Fibroblast of the aortic adventitia (primary cell): ENCODE measurements at regions not wholly inside any gene's neighbourhood (a gene's known extent, or its start where the extent isn't known, plus 50 kb on each side); places are given as distances from the start of the nearest gene placed in this dataset.
A peak's percentile ranks its signal among the peaks of the same experiment; 100 is the strongest.
"Not testable (repeated sequence)": the region's sequence is repeated elsewhere in the genome, so short reads cannot be mapped to it uniquely, and the experiment has no call there.

Experiments
- DNase-seq: peaks from one replicate; pipeline ENCODE4 v3.0.0-alpha.2; 2010; ENCODE audit warnings: low read depth
- H3K4me3 ChIP-seq: 2 replicates; pipeline ENCODE4 v1.5.1; 2011; ENCODE audit warnings: low read depth, mild to moderate bottlenecking, control low read depth, low read length, moderate library complexity
- TF ChIP-seq, protein P1 (sequence below): IDR thresholded peaks from 2 replicates; pipeline ENCODE4 v1.5.1; 2011; ENCODE audit warnings: mild to moderate bottlenecking, low read length, control low read depth, inconsistent platforms; ENCODE audit not compliant: insufficient read depth

DNA sequence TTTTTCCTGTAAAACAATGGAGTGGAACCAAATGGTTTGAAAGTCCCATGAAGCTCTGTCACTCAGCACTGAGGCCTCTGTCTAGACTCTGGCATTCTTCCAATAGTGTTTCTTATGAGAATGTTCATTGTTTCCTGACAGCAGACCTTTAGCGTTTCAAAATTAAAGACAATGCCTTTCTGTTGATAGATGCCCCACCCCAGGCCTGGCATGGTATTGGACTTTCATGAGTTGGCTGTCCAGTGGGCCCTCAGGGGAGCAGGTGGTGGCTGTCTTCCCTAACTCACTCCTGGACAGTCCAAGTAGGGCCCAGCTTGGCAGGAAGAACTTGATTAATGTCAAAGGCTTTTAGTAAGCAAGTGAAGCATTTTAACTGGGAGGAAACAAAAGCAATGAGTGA lies 186.5 kb upstream of the CCL2 start:
- no peak overlapping the region for H3K4me3 ChIP-seq
- TF ChIP-seq, protein P1, sequence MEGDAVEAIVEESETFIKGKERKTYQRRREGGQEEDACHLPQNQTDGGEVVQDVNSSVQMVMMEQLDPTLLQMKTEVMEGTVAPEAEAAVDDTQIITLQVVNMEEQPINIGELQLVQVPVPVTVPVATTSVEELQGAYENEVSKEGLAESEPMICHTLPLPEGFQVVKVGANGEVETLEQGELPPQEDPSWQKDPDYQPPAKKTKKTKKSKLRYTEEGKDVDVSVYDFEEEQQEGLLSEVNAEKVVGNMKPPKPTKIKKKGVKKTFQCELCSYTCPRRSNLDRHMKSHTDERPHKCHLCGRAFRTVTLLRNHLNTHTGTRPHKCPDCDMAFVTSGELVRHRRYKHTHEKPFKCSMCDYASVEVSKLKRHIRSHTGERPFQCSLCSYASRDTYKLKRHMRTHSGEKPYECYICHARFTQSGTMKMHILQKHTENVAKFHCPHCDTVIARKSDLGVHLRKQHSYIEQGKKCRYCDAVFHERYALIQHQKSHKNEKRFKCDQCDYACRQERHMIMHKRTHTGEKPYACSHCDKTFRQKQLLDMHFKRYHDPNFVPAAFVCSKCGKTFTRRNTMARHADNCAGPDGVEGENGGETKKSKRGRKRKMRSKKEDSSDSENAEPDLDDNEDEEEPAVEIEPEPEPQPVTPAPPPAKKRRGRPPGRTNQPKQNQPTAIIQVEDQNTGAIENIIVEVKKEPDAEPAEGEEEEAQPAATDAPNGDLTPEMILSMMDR: no peak
- no peak for DNase-seq

DNA sequence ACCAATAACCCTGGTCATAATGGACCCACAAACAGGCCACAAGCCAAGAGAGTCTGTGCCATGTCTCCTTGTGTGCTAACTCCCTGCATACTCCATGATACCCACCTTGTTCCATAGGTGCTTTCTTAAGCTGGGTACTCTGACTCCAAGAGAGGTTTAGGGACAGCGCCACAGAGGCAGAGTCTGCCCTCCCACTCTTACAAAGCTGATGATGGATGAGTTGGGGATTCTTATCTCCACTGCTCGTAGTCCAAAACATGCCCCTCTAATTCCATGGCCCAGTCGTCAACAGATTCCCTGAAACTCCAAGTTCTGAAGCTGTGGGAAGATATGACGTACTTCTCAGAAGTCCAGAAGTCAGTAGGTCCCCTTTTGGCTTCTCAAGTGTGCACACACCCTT lies 184.4 kb upstream of the CCL2 start:
- no peak for DNase-seq
- TF ChIP-seq, protein P1: no peak
- no peak overlapping the region for H3K4me3 ChIP-seq

DNA sequence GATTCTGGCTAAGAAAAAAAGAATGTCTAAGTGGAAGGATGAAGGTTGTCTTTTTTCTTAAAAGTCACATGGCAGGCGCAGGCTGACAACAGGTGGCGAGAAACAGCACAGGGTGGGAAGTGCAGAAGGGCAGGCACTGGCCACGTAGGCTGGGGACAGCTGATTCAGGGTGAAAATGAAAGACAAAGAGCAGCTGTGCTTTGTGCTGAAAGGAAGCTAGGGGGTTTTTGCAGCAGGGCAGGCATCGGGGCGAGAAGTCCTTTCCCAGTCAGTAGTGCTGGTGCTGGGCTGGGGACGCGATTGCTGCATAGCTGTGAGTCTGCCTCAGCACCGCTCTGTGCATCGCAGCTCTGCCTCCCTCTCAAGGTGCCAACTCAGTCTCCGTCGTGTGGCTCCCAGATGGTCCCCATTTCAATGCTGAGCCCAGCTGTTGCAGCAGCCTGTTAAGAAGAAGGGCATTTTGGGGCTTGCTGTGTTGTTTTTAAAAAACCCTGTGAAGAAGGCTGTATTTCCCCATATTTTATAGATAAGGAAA lies 183.1 kb upstream of the CCL2 start:
- no peak for DNase-seq
- TF ChIP-seq, protein P1: no peak
- H3K4me3 ChIP-seq: no peak overlapping the region

DNA sequence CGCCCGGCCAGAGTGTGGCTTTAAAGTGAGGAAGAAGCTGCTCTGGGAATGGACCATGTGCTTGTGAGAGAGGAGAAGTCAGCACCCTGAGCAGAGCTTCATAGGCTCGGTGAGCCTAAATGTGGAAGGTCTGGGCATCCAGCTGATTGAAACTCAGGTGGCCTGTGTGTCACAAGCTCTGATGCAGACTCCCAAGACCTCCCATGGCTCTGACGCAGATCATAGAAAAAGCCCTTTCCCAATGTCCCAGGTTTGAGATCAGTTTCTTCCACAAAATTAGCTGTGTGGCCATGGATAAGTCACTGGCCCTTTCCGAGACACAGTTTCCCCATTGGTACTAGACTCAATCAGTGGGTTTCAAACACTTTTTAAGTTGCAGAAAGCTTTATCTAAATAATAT lies 180.0 kb upstream of the CCL2 start:
- DNase-seq: no peak
- TF ChIP-seq, protein P1: no peak
- H3K4me3 ChIP-seq: no peak overlapping the region

DNA sequence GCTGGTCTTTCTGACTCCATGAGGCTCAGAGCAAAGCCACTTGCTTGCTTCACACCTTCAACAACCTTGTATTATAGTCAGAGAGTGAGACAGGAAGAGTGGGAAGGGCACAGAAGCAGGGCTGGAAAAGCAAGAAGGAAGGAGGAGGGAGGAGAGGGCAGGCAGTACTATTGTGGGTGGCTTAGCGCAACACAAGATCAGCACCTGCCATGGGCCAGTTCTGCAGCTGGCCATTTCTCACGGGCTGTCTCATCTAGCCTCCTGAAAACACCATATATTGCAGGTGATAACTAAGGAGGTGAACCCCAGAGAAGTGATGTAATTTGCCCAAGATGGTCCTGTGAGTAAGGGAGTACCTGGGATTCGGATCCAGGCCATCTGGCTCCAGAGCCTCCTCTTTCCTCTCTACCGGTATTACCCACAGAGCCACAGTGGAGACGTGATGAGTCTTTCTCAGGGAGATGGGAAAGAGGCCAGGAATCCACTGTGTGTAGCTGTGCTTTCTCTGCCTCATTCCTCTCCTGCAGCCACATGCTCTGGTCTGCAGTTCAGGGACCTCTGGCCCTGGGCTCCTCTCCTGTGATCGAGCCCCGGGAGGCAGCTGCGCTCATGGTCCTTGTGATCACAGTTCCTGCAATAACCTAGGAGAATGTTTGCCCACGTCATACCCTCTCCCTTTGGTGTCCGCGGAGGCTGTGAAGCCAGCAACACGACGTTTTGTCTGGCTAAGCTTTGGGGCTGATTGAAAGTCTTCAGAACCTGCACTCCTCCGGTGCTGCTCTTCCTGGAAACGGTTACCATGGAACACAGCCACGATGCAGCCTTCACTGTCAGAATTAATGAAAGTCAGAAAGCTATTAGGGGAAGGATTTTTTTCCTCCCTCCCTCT lies 178.1 kb upstream of the CCL2 start:
- TF ChIP-seq, protein P1: no peak
- no peak for DNase-seq
- no peak overlapping the region for H3K4me3 ChIP-seq

DNA sequence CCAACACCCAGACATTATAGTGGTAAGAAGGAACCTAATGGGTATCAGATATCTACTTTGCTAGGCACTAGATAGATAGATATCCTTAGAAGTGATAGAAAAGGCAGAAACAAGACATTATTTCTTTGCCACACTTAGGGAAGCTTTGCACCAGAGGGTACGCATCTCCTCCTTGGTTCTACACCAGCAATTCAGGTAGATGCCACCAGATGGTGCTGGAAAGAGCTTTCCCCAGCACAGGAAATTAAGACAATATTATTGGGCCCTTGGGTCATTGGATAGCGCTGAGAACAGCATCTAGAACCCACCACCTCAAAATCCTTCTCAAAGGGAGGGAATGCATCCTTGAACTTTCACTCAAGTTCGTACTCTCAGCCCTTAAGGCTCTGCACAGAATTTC lies 173.8 kb upstream of the CCL2 start:
- DNase-seq: no peak
- H3K4me3 ChIP-seq: no peak overlapping the region
- TF ChIP-seq, protein P1: peak; percentile 24

DNA sequence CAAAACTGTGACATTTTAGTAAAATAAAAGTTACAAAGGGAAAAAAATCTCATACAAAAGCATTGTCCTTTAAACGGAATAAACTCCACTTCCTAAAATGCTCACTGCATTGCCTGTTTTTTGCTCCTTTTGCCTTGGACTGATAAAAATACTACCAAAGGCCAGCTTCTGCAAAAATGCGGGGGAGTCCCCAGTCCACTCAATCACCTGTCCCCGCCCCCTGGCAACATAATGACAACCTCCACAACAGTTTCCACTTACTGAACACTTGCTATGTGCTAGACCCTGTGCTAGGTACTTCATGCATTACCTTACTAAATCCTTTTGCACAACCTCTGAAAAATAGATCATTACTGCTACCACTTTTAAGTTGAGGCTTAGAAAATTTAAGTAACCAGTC lies 172.7 kb upstream of the CCL2 start:
- TF ChIP-seq, protein P1: no peak
- no peak for DNase-seq
- H3K4me3 ChIP-seq: no peak overlapping the region

DNA sequence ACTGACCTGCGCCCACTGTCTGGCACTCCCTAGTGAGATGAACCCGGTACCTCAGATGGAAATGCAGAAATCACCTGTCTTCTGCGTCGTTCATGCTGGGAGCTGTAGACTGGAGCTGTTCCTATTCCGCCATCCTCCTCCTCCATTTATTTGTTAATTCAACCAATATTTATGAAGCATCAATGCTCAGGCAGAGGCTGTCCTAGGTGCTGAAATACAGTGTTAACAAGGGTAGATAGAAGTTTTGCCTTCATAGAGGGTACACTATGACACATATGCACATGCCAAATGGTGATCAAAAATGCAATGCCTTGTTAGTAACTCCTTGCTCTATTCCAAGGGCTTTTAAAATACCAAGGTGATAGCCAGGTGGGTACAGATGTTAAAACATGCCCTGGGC lies 166.0 kb upstream of the CCL2 start:
- H3K4me3 ChIP-seq, DNase-seq: not testable (repeated sequence)
